ENCODE measurements at regions not wholly inside any gene's neighbourhood (a gene's known extent, or its start where the extent isn't known, plus 50 kb on each side); places are given as distances from the start of the nearest gene placed in this dataset.

DNA sequence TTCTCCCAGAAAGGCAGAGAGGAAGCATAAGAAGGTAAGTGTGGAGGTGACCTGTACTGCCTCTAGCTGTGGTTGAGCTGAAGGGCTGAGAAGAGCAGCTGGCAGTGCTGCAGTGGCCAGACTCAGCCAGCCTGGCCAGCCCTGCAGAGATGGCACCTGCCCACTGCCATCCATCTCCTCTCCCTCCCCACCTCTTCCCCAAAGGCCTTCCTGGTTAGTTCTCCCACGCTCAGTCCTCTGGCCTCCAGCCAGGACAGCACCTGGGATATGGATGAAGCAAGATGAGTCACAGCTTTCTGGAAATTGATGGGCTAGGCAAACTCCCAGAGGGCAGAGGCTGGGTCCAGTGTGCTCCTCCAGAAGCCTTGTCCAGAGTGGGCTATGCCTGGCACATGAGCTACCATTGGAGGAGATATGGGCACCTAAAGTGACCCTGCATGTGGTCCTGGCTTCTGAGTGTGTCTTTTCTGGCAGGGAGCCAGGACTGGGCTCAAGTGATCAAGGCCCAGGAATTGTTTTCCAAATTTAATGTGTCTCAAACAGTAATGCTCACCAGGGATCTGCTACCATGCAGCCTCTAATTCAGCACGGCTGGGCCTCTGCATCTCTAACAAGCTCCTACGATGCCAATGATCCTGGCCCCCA is 81.0 kb upstream of the CACUL1 start:
- no peak for DNase-seq

GRCh38 chr10:118838364-118838763 is 83.6 kb upstream of the CACUL1 start:
- no peak for DNase-seq

DNA sequence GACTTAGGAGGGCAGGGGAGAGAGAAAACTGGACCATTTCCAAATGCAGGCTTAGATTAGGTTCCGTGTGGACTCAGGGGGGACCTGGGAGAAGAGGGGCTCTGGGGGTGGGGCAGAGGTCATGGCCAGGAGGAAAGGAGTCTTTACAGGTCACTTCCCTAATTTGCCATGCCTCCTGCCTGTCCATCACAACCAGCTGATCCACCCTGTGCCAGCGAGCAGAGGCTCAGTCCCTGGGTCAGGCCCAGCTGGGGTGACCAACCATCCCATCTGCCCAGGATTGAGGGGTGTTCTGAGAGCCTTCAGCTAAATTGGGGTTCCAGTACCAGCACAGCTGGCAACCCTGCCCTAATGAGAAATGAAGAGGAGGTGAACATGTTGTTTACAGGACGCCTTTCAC is 84.6 kb upstream of the CACUL1 start:
- no peak for DNase-seq

GRCh38 chr10:118840071-118840775 is 85.5 kb upstream of the CACUL1 start:
- DNase-seq: no peak

- no peak for DNase-seq
Measured at GRCh38 chr10:118840776-118841468, 86.2 kb upstream of the CACUL1 start.

DNA sequence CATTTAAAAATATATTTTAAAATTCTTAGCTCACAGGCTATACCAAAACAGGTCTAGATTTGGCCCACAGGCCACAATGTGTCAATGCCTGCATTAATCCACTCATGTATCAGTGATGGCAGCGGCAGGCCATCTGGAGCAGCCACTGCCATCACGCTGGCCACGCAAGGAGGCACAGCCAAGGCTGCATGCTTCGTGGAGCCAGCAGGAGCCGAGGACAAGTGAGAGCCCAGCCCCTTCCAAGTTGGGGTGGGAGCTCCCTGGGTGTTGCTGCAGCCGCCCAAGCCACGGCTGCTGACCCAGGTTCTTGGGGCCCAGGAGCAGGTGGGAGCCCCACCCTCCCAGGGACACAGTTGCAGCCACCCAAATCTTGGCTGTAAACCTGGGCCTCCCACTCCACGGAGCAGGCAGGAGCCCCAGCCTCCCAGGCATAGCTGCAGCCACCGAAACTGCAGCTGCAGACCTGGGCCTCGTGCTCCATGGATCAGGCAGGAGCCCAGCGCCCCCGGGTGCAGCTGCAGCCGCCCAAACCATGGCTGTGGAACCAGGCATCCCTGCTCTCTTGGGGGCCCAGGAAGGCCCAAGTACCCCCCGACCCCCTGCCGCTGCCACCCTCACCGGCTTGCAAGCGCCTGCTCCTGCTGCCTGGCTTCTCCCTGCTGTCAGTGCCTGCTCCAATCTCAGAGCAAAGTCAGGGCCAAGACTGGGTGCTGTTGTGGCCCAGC is 87.3 kb upstream of the CACUL1 start:
- DNase-seq: no peak

DNA sequence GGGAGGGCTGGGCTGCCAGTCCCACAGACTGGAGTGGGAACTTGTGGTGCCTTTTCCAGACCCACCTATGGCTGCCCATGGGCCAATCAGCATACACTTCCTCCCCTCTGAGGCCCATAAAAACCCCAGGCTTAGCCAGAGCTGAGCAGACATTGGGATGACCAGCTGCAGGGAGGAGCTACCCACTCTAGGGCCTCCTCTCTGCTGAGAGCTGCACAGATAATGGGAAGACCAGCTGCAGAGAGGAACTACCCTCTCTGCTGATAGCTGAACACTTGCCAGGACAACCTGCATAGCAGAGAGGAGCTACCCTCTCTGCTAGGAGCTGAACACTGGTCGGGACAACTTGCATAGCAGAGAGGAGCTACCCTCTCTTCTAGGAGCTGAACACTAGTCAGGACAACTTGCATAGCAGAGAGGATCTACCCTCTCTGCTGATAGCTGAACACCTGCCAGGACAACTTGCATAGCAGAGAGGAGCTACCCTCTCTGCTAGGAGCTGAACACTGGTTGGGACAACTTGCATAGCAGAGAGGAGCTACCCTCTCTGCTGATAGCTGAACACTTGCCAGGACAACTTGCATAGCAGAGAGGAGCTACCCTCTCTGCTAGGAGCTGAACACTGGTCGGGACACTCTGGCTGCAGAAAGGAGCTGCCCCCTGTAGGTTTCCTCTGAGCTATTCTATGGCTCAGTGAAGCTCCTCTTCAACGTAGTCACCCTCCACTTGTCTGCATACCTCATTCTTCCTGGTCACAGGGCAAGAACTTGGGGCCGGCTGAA is 88.3 kb upstream of the CACUL1 start:
- DNase-seq: no peak

DNA sequence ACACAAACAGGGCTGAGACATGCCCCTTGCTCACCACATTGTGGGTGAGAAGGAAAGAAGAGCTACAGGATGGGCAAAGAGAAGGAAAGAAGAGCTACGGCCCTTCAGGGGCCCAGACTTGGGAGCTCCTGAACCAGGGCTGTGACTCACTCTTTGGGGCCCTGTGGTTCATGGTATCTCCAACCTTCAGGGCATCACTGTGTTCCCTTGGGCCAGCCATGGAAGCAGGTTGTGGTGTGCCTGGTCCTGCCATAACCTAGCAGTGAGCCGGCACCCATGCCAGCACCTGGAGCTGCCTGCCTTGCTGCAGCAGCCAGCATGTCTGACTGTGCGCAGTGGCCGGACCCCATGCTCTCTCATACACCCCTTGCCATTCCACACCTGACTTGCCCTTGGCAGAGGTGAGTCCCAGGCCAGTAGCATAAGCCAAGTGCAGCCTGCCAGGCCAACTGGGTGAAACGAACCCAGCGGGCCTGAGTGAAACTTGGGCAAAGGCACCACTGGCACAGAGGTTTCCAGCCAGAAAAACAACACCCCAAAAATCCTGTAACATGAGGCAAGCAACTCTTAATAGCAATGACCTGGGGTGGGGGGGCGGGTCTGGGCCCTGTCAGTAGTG is 89.0 kb upstream of the CACUL1 start:
- no peak for DNase-seq

DNA sequence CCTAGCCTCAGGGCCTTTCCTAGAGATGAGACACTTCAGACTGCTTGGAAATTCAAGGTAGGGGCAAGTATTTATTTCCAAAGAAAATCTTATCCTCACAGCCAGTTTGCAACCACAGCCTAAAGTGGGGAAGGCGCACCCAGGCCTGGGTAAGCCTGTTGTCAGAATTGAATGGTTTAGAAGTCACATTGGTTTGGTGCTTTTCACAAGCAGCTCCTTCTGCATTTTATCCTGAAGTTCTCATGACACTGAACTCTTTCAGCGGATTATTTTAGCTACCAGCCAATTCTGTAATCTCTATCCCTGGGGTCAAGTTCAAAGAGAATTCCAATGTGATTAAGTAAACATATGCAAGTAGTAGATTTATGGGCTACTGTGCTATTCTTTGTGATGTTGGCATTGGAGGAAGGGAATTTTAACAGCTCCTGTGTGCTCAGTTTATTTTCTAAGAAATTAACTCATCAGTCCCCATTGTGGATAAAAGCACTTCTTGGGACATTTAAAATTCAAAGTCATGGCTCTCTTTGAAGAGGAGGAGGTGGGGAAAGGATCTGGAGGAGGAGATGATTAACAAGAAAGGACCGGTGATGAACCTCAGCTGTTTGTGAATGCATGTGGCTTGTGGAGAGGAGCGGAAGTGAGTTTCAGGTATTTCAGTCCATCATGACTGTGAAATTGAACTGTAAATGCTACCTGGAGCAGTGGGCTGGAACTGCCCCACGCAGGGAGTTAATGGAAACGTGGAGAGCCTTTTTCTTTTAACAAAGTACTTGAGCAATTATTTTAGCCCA is 90.2 kb upstream of the CACUL1 start:
- DNase-seq: no peak

- no peak for DNase-seq
Measured at GRCh38 chr10:118845776-118846175, 91.0 kb upstream of the CACUL1 start.

GRCh38 chr10:118850418-118851061 is 95.8 kb upstream of the CACUL1 start:
- peak in 10 of 58 donors; percentile 2 to 37 (median 8) for DNase-seq

- DNase-seq: no peak
Measured at GRCh38 chr10:118851062-118852035, 96.6 kb upstream of the CACUL1 start.

GRCh38 chr10:118853916-118854315 is 99.1 kb upstream of the CACUL1 start:
- DNase-seq: no peak

DNA sequence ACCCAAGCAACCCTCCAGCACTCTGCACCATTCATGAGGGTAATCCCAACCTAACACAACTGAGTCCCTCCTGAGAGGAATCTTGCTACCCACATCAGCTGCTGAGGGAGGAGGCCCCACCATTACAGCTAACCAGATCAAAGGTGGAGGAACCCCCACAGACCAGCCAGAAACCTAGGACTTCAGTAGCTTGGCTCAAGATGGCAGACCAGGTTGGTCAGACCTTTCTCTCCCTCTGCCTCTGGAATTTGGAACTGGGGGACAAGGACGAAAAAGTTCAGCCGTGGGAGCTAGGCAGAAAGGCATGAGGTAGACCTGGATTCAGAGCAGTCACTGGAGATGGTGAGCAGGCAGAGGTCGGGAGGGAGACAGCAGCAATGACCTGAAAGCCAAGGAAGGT is 101.3 kb upstream of the CACUL1 start:
- no peak for DNase-seq

DNA sequence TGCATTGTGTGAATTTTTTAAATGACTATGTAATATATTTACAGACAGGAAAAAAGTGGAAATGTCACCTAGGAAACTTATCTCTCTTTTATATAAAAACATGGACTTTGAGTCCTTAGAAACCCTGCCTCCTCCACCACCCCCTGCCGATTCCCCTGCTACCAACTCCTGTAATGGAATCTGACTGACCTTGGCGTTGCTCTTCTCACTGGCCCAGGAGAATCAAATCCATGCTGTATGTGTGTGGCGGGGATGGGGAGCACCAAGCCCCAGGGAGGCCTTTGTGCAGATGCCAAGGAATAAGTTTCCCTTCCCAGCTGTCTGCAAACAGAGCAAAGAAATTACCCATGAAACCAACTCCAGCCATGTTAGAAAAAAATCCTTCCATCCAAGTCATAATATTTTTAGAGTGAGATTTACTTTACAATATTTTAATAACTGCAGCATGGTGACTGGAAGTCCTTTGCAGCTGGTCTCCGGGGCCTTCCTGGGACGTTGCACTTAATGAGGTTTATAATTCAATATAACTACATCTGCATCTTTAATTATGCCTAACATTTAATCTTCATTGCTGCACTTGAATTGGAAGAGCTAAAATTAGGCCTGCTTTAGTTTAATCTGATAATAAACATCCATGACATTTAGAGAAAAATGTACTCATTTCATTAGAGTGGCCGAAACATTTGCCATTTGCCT is 111.4 kb upstream of the CACUL1 start:
- no peak for DNase-seq

- no peak for DNase-seq
Measured at GRCh38 chr10:118867768-118868167, 113.0 kb upstream of the CACUL1 start.

DNA sequence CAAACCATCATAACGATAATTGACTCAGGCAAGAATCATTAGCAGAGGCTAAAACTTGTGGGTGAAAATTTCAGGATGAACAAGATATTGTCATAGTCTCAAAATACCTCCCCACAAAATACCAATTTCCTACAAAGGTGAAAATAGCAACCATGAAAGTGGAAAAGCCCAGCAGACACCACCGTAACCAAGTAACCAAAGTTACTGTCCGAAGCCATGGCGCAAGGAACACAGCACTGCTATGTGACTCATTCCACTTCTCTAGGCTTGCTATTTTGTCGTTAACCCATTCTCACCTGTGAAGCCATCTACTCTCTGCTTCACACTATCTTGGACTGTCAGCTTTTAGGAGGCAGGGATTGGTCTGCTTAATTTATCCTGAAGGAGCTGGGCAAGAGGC is 113.8 kb upstream of the CACUL1 start:
- no peak for DNase-seq
